ENCODE measurements at regions not wholly inside any gene's neighbourhood (a gene's known extent, or its start where the extent isn't known, plus 50 kb on each side); places are given as distances from the start of the nearest gene placed in this dataset.
"Not testable (repeated sequence)": the region's sequence is repeated elsewhere in the genome, so short reads cannot be mapped to it uniquely, and the experiment has no call there.

- no peak for DNase-seq
These were observed 852.3 kb downstream of the OTOL1 start for GRCh38 chr3:162348912-162349311.

- no peak for DNase-seq
These were observed 856.8 kb downstream of the OTOL1 start for GRCh38 chr3:162353414-162353813.

DNA sequence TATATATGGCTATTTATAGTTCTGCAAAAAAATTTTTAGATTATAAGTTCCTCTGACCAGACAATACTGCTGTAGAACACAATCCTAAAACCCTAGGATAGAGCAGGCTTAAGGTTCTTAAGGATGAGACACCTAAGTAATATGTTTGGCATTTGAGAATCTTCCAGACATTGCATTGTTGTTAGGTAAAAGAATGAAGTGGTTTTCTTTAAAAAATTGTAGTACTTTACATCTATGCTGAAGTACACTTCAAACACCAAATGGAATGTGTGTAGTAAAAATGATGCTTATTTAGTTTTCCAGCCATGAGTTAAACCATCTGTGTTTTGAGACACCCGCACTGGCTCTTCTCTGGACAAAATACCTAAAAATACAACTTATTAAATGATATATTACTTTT, 857.7 kb downstream of the OTOL1 start:
- DNase-seq, result peak; percentile 24

DNA sequence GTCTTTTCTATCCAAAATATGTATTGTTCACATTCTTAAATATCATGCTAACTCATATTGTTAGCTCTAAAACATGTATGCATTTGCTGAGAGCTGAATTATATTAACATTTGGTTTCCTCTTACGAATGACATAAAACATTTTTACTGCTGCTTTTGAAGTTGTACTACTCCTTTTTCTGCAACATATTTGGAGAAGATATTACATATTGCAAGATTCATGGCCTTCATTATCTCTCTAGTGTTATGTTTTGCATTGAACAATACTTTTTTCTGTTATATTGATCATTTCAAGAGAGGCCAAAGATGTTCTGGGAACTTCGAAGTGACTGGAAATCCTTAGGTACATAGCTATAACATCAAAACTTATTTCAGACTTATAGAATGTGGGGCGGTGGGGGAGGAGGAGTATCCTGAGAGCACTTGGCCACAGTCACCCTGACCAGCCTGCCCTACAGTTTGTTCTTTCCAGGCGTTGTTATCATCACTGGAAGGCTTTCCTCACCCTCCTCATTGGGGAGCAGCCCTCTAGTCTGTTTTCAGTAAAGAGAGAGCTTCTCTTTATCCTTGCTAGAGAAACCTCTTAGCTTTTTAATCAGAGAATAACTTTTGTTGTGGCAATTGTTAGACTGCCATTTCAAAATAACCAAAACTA, 868.6 kb downstream of the OTOL1 start:
- DNase-seq, result no peak

DNA sequence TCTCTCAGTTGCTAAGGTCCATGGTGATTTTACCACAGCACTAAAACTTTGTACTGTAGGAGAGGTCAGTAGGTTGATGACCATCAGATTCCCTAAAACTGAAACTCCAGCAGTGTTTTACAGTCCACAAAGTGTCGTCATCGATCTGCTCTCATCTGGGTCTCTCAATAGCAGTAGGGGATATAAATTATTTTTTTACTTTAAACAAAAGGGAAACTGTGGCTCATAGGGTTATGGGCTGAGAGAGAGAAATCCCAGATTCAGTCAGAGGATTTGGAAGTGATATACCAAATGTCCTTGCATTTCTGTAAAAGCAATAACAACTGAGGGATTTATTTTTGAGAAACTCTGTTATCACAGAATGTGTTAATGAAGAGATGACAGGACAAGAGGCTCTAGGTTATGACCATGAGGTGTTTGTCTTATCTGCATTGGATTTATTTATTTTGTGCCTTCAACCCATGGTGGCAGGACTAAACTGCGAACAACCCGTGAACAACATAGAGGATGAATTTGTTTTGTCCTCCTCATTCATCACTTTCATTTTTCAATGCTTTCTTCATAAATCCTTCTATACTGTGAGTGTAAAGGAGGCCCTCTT, 869.7 kb downstream of the OTOL1 start:
- DNase-seq, result no peak

GRCh38 chr3:162367429-162368260, 871.0 kb downstream of the OTOL1 start:
- peak; percentile 12 for DNase-seq

DNA sequence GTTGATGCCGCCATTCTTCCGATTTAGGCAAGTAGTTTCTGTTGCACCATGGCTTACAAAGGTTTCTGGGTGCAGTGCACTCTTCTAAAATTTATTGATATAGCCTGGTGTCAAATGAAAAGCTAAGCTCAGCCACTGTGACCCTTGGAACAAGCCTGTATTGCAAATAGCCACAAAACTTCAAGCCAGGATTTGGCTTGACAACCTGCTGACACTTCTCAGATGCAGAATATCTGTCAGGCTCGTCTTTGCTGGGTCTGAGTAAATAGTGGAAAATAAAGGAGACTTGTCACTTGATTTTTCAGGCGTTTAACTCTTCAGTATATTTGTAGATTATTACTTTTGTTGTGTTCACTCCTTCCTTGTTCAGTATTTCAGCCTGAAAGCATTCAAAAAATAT, 871.8 kb downstream of the OTOL1 start:
- DNase-seq, result no peak

DNA sequence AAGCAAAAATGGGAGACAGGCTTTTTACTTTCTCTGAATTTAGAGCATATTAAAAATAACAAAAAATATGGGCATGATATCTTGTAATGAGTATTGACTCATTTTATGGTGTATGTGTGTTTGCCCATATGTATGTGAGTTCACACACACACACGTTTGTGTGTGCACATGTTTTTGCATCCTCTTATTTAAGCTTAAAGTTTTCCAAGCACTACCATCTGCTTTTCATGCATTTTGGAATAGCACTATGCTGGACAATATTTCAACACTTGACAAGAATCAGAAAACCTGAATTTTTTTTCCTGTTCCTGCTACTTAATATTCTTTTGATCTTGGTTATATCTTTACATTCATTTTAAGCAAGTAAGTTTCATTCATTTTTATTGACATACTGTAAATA, 872.7 kb downstream of the OTOL1 start:
- DNase-seq, result no peak

GRCh38 chr3:162370141-162370540, 873.5 kb downstream of the OTOL1 start:
- DNase-seq, result no peak

GRCh38 chr3:162376761-162377160, 880.2 kb downstream of the OTOL1 start:
- no peak for DNase-seq

- DNase-seq, result no peak
These were observed 881.0 kb downstream of the OTOL1 start for GRCh38 chr3:162377608-162378007.

DNA sequence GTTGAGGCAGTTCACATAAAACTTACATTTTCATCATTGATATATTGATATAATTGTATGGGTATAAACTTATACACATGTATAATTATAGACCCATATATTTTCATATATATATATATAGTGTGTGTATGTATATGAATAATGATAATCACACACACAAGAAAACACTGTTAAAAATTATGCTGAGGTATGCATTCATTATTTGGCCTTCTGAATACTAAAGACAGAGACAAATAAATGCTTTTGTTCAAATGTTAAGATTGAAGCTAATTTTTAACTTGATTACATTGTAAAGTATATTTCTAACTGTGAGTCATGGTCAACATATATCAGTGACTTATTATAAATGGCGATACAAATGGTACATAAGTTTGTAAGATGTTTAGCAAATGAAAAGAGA, 888.8 kb downstream of the OTOL1 start:
- no peak for DNase-seq

DNA sequence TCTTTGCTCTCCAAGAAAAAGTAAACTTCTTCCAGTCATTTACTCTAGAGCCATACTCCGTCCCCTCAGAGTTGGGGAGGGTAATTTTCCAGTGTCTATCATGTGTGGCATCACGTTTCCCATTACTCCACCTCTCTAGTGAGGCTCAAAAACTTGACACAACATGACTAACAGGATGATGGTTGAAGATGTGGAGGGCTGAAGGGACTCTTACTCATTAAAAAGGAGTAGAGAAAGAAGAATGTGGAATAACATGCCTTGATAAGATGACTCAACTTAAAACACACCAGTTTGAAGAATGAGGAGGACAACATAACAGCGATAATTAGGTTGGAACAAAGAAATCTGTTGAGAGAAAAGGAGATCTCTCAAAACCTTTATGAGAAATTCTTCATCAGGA, 894.3 kb downstream of the OTOL1 start:
- DNase-seq, result peak; percentile 92

DNA sequence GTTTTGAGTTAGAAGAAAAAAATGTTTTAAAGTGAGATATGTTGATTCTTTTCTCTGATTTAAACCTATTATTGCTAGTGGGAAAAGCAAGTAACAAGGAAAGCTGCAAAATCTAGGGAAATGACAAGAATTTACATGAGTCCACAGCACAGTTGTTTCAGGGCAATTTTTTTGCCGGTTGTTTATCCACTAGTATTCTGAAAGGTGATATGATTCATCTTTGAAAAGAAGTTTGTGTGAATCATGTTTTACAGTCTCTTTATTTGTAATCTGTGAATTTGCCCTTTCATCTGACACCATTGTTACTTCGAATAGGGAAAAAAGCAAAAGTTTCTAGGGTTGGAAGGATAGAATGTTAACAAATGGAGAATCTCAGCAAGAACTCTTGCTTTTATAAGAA, 894.7 kb downstream of the OTOL1 start:
- DNase-seq, result peak; percentile 74

GRCh38 chr3:162395496-162395895, 898.9 kb downstream of the OTOL1 start:
- no peak for DNase-seq

- no peak for DNase-seq
These were observed 901.9 kb downstream of the OTOL1 start for GRCh38 chr3:162398554-162398953.

DNA sequence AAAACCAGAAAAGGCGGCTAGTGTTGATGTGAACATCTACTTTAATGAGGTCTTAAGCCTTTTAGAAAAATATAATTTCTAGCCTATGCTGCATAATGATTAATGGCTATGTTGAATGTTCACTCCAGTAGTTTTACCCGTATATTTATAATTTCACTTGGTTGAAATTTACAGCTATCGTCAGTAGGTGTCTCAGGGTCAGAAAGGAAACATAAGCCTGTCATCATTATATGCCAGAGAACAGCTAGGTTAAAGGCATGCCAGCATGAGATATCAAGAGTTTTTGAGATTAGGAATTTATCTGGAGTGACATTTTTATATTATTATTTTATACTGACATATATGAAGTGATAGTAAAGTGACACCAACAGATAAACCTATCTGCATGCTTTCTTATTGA, 904.1 kb downstream of the OTOL1 start:
- DNase-seq, result no peak

- not testable (repeated sequence) for DNase-seq
These were observed 914.9 kb downstream of the OTOL1 start for GRCh38 chr3:162411556-162411955.

GRCh38 chr3:162421721-162422120, 925.1 kb downstream of the OTOL1 start:
- no peak for DNase-seq

DNA sequence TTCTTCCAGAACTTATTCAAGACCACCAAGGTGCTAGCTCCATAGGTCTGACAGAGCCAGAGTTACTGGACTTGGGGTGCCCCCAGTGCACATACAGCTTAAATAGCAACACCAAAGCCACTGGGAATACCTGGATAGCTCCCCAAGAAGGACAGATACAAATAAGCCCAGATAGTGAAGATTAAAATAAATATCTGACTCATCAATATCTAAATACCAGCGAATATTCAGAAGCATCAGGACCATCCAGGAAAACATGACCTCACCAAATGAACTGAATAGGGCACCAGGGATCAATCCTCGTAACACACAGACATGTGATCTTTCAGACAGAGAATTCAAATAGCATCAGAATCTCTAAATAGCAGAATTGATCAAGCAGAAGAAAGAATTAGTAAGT, 931.6 kb downstream of the OTOL1 start:
- DNase-seq, result no peak

DNA sequence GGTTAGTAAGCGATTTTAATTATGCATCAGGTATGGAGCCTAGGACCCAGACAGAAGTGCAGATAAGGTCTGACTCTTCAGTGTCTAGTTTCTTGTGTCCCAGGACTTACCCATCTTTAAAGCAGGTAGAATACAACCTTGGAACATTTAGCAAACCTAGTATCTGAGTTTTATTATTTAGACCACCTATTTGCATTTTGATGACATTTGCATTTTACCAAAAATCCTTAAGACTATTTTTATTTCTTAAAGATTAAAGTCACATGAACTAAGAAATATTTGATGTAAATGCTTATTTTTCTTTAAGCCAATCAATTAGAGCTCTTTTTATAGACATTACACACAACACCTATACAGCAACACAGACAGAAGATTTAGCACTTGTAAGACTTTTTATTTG, 939.1 kb downstream of the OTOL1 start:
- DNase-seq, result no peak

- no peak for DNase-seq
These were observed 940.2 kb downstream of the OTOL1 start for GRCh38 chr3:162436826-162437225.

- no peak for DNase-seq
These were observed 940.9 kb downstream of the OTOL1 start for GRCh38 chr3:162437480-162437879.

DNA sequence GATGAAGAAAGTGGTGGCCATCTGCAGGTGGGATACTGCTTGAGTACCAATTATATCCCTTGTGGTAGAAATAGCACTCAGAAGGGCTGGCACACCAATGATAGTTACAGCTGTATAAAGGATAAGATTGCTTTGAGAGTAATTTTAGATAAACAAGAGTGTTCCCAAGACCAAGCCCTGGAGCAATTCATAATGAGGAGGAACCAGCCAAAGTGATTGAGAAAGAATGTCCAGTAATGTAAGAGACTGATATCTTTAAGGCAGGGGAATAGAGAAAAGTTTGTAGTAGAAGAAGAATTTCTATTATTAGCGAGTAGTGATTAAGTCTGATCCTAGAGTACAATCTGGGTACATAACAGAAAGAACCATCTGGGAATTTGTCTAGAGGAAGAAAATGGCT, 945.1 kb downstream of the OTOL1 start:
- DNase-seq, result no peak

All from HCEC 1CT (cell line).